C4-2B (cell line): ENCODE measurements at regions not wholly inside any gene's neighbourhood (a gene's known extent, or its start where the extent isn't known, plus 50 kb on each side); places are given as distances from the start of the nearest gene placed in this dataset.
A peak's percentile ranks its signal among the peaks of the same experiment; 100 is the strongest.

ENCODE experiments used
- H3K27ac ChIP-seq: fragments of 450-650 bp; 2 replicates; pipeline ENCODE4 v1.5.1; 2017
- ZFX ChIP-seq: fragments of 450-650 bp; IDR thresholded peaks from 2 replicates; pipeline ENCODE4 v1.6.1; 2017
- TF ChIP-seq, protein P1 (sequence below): fragments of 450-650 bp; conservative IDR thresholded peaks from 2 replicates; pipeline ENCODE4 v1.5.1; 2017; ENCODE audit warnings: mild to moderate bottlenecking

DNA sequence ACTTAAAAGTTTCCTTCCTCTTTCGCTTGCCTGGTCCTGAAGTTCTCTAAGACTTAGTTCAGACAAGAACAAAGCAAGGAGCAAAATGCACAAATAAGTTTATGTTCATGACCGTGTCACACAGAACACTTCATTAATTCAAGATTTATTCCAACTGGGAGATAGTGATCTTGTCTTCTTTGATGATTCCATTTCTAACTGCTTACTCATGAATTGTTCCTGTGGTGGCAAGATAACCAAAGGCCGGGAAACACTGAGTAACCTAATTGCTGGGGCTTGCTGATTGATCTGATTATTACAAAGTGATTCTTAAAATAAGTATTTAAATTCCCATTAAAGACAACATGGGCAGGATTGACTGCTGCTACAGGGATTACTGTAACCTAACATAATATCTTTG, 1462.9 kb upstream of the RAG2 start:
- TF ChIP-seq, protein P1, sequence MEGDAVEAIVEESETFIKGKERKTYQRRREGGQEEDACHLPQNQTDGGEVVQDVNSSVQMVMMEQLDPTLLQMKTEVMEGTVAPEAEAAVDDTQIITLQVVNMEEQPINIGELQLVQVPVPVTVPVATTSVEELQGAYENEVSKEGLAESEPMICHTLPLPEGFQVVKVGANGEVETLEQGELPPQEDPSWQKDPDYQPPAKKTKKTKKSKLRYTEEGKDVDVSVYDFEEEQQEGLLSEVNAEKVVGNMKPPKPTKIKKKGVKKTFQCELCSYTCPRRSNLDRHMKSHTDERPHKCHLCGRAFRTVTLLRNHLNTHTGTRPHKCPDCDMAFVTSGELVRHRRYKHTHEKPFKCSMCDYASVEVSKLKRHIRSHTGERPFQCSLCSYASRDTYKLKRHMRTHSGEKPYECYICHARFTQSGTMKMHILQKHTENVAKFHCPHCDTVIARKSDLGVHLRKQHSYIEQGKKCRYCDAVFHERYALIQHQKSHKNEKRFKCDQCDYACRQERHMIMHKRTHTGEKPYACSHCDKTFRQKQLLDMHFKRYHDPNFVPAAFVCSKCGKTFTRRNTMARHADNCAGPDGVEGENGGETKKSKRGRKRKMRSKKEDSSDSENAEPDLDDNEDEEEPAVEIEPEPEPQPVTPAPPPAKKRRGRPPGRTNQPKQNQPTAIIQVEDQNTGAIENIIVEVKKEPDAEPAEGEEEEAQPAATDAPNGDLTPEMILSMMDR: no peak
- no peak for TF ChIP-seq ZFX
- no peak overlapping the region for H3K27ac ChIP-seq

DNA sequence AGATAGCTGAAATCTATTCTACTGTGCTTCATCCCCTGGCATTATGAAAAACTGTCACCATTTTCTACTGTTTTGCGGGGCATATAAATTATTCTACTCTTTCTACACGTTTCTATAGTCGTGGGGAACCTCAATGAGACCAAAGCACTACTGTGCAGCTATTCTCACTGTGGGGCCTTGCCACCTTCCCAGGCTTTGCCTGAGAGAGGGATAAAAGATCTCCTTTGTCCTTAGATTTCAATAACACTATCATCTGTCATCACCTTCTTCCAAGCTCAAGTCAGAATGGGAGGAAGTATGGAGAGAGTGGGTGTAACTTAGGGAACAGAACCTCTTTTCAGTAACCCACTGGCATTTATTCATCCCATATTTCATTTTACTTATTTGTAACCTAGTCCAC, 1462.1 kb upstream of the RAG2 start:
- no peak overlapping the region for H3K27ac ChIP-seq
- TF ChIP-seq ZFX: no peak
- TF ChIP-seq, protein P1: no peak

DNA sequence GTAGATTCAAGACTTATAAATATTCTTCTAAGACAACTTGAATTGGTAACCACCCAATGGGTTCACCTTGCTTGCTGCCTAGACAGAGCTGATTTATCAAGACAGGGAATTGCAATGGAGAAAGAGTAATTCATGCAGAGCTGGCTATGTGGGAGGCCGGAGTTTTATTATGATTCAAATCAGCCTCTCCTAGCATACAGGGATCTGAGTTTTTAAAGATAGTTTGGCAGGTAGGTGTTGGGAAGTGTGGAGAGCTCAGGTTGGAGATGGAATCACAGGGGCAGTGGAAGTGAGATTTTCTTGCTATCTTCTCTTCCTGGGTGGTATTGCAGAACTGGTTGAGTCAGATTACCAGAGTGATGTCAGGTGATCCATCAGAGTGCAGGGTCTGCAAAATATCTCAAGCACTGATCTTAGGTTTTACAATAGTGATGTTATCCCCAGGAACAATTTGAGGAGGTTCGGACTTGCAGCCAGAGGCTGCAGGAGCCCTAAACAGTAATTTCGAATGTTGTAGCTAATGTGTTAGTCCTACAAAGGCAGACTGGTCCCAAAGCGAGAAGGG, 1448.6 kb upstream of the RAG2 start:
- TF ChIP-seq, protein P1: no peak
- TF ChIP-seq ZFX: no peak
- no peak overlapping the region for H3K27ac ChIP-seq

DNA sequence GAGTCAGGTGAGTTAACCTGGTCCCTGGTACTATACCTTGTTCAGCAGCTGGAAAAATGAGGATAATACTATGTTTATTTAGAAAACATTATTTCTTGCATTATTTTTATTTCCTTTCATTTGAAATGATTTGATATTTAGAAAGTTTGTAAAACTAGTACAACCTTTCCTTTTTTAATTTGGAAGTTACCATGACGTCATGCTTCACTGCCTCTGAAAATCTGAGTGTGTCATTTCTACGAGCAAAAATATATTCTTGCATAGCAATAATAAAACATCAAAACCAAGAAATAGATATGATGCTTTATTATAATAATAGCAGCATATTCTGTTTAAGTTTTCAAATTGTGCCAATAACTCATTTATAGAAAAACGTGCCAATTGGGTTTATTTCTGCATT, 1445.0 kb upstream of the RAG2 start:
- TF ChIP-seq, protein P1: no peak
- TF ChIP-seq ZFX: no peak
- no peak overlapping the region for H3K27ac ChIP-seq

DNA sequence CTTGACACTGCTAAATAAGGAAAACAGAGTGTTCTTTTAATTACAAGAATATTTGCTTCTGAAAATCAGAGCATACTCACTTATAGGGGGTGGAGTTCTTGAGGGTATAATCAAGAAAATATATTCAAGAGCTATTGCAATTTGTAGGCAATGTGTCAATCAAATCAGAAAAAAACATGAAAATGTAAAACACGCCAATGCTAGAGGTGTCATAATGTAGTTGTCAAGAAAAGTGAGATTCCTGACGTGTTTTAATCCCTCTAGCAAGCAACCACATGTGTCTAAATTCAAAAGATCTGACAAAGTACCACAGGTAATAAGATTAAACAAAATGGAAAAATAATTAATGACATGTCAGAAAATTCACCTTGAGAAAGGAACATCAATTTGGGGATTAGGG, 1440.7 kb upstream of the RAG2 start:
- H3K27ac ChIP-seq: no peak overlapping the region
- TF ChIP-seq, protein P1: no peak
- no peak for TF ChIP-seq ZFX

DNA sequence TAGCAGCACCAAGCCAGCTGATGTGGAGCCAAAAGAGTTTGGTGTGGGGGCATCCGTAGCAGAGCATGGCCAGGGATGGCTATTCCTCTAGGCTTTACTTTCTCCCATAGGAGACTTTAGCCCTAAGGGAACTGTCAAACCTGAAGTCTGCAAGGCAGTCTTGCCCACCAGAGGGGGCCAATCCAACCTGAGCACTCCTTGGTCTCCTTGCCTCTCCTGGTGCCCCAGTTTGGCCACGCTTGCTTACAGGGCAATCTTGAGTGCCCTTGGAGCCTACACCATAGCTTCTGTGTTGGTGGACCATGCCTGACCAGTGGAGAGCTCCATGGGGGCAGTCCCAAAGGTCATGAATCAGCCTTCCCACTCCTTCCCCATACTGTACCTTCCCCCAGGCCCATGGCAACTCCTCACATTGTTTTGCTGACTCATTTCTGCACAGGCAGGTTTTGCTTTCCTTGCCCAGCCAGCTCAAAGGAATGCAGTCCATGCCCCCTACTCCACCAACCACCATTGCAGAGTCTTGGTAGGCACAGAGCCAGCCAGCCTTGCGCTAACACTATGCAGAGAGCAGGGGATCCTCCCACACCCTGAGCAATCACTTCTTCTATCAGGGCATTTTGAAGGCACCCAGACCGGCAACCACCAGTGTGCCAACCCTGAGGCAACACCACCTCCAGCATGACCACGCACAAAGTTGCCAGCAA, 1421.2 kb upstream of the RAG2 start:
- TF ChIP-seq, protein P1: peak; percentile 18
- TF ChIP-seq ZFX: no peak
- no peak overlapping the region for H3K27ac ChIP-seq

DNA sequence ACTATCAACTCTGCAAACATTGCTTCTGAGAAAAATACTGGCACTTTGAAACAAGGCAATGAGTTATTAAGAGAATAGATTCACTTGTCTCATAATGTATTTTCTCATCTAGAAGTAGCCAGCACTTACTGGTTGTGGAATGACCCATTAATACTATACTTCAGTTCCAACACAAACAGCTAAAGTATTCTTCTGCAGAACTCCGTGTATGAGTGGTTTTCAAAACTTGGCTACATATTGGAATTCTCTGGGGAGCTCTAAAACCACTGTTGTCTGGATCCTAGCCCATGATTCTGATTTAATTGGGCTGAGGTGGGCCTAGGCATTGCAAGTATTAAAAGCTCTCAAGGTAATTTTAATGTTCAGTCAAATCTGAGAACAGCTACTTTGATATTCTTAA, 1416.4 kb upstream of the RAG2 start:
- no peak for TF ChIP-seq ZFX
- TF ChIP-seq, protein P1: no peak
- H3K27ac ChIP-seq: no peak overlapping the region
